Type B pancreatic cell (in vitro differentiated cells): ENCODE measurements at regions not wholly inside any gene's neighbourhood (a gene's known extent, or its start where the extent isn't known, plus 50 kb on each side); places are given as distances from the start of the nearest gene placed in this dataset.
A peak's percentile ranks its signal among the peaks of the same experiment; 100 is the strongest.

ENCODE experiments used
- DNase-seq: peaks from one replicate; pipeline ENCODE4 v3.0.0; 2021; ENCODE audit warnings: mixed read lengths; ENCODE audit not compliant: unreplicated experiment; ENCODE audit errors: extremely low spot score
- H3K27ac Mint-ChIP-seq: 2 replicates; pipeline ENCODE4 v1.8.0; 2021; ENCODE audit warnings: mild to moderate bottlenecking, mixed read lengths
- H3K27me3 Mint-ChIP-seq: 2 replicates; pipeline ENCODE4 v1.8.0; 2021; ENCODE audit warnings: mixed read lengths
- H3K36me3 Mint-ChIP-seq: 2 replicates; pipeline ENCODE4 v1.8.0; 2021; ENCODE audit warnings: mixed read lengths
- H3K4me1 Mint-ChIP-seq: one replicate; pipeline ENCODE4 v1.8.0; 2021; ENCODE audit warnings: mixed read lengths; ENCODE audit not compliant: unreplicated experiment
- H3K4me3 Mint-ChIP-seq: 2 replicates; pipeline ENCODE4 v1.8.0; 2021; ENCODE audit warnings: mild to moderate bottlenecking, mixed read lengths
- H3K9me3 Mint-ChIP-seq: 2 replicates; pipeline ENCODE4 v1.8.0; 2021; ENCODE audit warnings: mixed read lengths
- TF ChIP-seq, protein P1 (sequence below): fragments of 200-600 bp; sonication (generic); conservative IDR thresholded peaks from 2 replicates; pipeline ENCODE4 v1.5.0; 2021; ENCODE audit warnings: antibody characterized with exemption, mild to moderate bottlenecking

DNA sequence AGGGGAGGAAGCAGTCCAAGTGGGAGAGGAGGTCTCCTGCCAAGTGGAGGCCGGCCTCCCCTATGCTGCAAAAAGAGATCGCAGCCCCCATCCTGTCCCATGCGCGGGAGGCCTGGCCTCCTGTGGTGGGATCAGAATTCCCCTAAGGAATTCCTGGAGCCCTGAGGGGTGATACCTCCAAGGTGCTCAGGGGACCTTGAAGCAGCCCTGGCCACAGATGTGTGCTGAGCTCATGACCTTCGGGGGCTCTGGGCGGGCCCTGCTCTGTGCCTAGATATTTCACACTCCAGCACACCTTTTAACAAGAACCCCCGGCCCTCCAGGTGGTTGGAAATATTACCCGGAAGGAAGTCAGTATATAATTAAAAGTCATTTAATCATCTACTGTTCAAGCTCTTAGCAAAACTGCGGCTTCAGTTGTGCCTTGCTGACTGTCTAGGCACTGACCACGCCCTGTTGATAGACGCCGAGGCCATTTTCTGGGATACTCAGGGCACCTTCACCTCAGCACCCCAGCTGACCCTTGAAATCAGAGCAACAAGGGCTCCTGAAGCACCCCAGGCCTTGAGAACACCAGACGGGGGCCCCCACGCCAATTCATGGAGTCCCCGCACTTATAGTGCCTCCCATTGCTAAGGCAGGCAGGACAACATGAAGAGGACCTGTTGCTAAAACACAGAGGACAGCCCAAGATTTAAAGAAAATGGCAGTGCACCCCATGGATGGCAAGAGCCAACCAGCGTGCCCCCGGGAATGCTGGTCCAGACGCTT lies 119.1 kb downstream of the NDUFA10 start:
- Mint-ChIP-seq H3K4me3 (no peak overlapping the region), H3K4me1 (no peaks in the 10 kb centered on the region), H3K36me3 (no peaks in the 10 kb centered on the region), H3K9me3 (no peaks in the 10 kb centered on the region), H3K27ac (no peak overlapping the region), H3K27me3 (peaks cover 5% of the 10 kb centered on the region)
- DNase-seq, result no peak
- TF ChIP-seq, protein P1, sequence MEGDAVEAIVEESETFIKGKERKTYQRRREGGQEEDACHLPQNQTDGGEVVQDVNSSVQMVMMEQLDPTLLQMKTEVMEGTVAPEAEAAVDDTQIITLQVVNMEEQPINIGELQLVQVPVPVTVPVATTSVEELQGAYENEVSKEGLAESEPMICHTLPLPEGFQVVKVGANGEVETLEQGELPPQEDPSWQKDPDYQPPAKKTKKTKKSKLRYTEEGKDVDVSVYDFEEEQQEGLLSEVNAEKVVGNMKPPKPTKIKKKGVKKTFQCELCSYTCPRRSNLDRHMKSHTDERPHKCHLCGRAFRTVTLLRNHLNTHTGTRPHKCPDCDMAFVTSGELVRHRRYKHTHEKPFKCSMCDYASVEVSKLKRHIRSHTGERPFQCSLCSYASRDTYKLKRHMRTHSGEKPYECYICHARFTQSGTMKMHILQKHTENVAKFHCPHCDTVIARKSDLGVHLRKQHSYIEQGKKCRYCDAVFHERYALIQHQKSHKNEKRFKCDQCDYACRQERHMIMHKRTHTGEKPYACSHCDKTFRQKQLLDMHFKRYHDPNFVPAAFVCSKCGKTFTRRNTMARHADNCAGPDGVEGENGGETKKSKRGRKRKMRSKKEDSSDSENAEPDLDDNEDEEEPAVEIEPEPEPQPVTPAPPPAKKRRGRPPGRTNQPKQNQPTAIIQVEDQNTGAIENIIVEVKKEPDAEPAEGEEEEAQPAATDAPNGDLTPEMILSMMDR, result no peak

DNA sequence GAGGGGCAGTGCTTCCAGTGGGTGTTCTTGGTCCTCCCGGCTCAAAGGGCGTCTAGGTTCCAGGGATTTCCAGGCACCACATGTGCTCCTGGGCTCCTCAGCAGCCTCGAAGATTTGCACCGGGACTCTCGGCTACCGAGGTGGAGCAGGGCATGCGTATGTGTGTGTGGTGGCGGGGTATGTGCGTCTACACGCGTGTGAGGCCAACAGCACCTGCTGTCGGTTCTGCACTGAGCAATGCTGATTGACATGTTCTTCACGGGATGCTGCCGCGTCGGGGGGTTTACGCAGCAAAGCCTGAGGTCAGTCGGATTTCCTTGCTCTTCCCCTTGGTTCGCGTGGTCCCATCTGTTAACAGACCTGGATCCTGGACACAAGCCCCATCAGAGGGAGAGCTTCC lies 119.8 kb downstream of the NDUFA10 start:
- H3K4me3 Mint-ChIP-seq, result no peak overlapping the region

DNA sequence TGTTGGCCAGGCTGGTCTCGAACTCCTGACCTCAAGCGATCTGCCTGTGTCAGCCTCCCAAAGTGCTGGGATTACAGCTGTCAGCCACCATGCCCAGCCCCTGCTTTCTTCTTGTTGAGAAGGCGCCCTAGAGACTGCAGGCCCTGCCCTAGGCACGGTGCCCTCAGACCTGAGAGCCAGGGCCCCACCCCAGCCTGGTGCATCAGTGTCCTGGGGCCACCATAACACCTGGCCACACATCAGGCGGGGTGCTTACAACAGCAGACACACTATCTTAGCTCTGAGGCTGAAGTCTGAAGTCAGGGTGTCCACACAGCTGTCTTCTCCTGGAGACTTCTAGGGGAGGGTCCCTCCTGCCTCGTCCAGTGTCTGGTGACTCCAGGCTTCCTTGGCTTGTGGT lies 120.6 kb downstream of the NDUFA10 start:
- no peaks in the 10 kb centered on the region for H3K4me1 Mint-ChIP-seq
- H3K9me3 Mint-ChIP-seq, result no peaks in the 10 kb centered on the region
- TF ChIP-seq, protein P1, result no peak
- H3K27ac Mint-ChIP-seq, result no peak overlapping the region
- DNase-seq, result no peak
- H3K27me3 Mint-ChIP-seq, result peaks cover 7% of the 10 kb centered on the region
- no peak overlapping the region for H3K4me3 Mint-ChIP-seq
- H3K36me3 Mint-ChIP-seq, result no peaks in the 10 kb centered on the region

More for the DNA sequence above, 119.8 kb downstream of the NDUFA10 start:
- no peaks in the 10 kb centered on the region for H3K9me3 Mint-ChIP-seq
- H3K36me3 Mint-ChIP-seq, result no peaks in the 10 kb centered on the region
- H3K27ac Mint-ChIP-seq, result no peak overlapping the region
- TF ChIP-seq, protein P1, result no peak
- DNase-seq, result no peak
- H3K27me3 Mint-ChIP-seq, result peaks cover 5% of the 10 kb centered on the region
- no peaks in the 10 kb centered on the region for H3K4me1 Mint-ChIP-seq

DNA sequence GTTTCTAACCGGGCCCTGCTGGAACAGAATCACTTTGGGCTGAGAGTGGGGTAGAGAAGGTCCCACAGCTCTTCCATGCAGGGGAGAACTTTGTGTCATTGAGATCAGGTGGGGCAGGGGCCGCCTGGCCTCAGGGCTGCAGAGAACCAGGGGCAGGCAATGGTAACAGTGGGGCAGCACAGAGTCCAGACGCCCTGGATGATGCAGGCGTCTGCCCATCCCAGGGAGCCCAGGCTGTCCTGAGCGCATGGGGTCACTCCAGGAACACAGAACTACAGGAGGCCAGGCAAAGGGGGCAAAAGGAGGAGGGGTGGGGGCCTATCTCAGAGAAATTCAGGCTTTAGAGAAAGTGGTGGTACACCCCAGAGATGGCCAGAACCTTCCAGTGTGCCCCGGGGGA lies 121.3 kb downstream of the NDUFA10 start:
- no peak for DNase-seq
- H3K27ac Mint-ChIP-seq, result peak overlapping the region; percentile 29

DNA sequence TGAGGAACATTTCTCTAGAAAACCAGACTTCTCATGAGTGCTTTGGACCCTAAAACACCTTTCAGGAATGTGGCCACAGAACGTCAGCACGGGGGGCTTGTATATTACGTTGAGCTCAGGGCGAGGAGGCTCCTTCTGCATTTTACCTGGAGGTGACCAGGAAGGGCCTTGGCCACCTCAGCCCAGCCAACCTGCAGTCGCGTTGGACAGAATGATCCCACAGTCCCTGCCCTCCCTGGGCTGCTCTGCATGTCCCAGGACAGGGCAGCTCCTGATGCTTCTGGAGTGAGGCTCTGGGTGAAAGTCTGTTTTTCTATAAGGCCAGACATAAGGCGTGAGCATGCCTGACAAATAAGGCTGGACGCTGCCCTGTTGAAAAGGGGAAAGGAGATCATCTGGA lies 121.9 kb downstream of the NDUFA10 start:
- peaks cover 8% of the 10 kb centered on the region for H3K27me3 Mint-ChIP-seq
- DNase-seq, result no peak
- no peaks in the 10 kb centered on the region for H3K9me3 Mint-ChIP-seq
- H3K27ac Mint-ChIP-seq, result no peak overlapping the region
- no peaks in the 10 kb centered on the region for H3K36me3 Mint-ChIP-seq
- no peak overlapping the region for H3K4me3 Mint-ChIP-seq
- TF ChIP-seq, protein P1, result no peak
- H3K4me1 Mint-ChIP-seq, result no peaks in the 10 kb centered on the region

More for the DNA sequence above, 121.3 kb downstream of the NDUFA10 start:
- Mint-ChIP-seq H3K4me3 (no peak overlapping the region), H3K9me3 (no peaks in the 10 kb centered on the region), H3K36me3 (no peaks in the 10 kb centered on the region), H3K4me1 (no peaks in the 10 kb centered on the region), H3K27me3 (peaks cover 8% of the 10 kb centered on the region)
- TF ChIP-seq, protein P1, result no peak
